Common myeloid progenitor, CD34-positive (primary cell): ENCODE measurements at regions not wholly inside any gene's neighbourhood (a gene's known extent, or its start where the extent isn't known, plus 50 kb on each side); places are given as distances from the start of the nearest gene placed in this dataset.

ENCODE experiments used
- CTCF ChIA-PET: fragments of 350-600 bp; sonication (Branson Sonifier 250); formaldehyde crosslinking; loops from one replicate; lab custom pipeline; 2021; ENCODE audit warnings: antibody characterized with exemption; lab: Charles Lee
- POLR2A ChIA-PET: fragments of 350-600 bp; sonication (Branson Sonifier 250); formaldehyde crosslinking; loops from one replicate; lab custom pipeline; 2021; ENCODE audit warnings: antibody characterized with exemption; lab: Charles Lee
- DNase-seq, 3 donors: peaks; one replicate each; pipeline versions ENCODE4 v3.0.0 to v3.0.0-alpha.2; 2013
- H3K27ac ChIP-seq, 2 experiments: 1 replicate in 1 of 2; 2 replicates in 1 of 2; pipeline ENCODE4 v1.7.0; 2013; ENCODE audit warnings: inconsistent platforms in 2 of 2, low read length in 2 of 2, mild to moderate bottlenecking in 2 of 2, low read depth in 1 of 2, moderate library complexity in 1 of 2; ENCODE audit not compliant: severe bottlenecking in 2 of 2, insufficient read depth in 1 of 2, poor library complexity in 1 of 2
- H3K27me3 ChIP-seq, 5 experiments: replicated peaks in 2 of 5; 1 replicate in 3 of 5; 2 replicates in 2 of 5; pipeline versions ENCODE4 v1.6.1 to v1.7.0; 2013; ENCODE audit warnings: low read length in 4 of 5, mild to moderate bottlenecking in 2 of 5, moderate library complexity in 2 of 5, inconsistent platforms in 1 of 5; ENCODE audit not compliant: insufficient read depth in 5 of 5, control insufficient read depth in 4 of 5
- H3K36me3 ChIP-seq, 4 experiments: 1 replicate in 2 of 4; 2 replicates in 2 of 4; pipeline versions ENCODE4 v1.6.1 to v1.7.0; 2013; ENCODE audit warnings: low read length in 3 of 4, control low read depth in 1 of 4, mild to moderate bottlenecking in 1 of 4; ENCODE audit not compliant: control insufficient read depth in 4 of 4, insufficient read depth in 4 of 4
- H3K4me1 ChIP-seq, 4 experiments: 1 replicate in 3 of 4; 2 replicates in 1 of 4; pipeline versions ENCODE4 v1.6.1 to v1.7.1; 2013; ENCODE audit warnings: low read length in 3 of 4, mild to moderate bottlenecking in 3 of 4, control low read depth in 1 of 4, inconsistent platforms in 1 of 4, moderate library complexity in 1 of 4; ENCODE audit not compliant: control insufficient read depth in 4 of 4, insufficient read depth in 4 of 4; ENCODE audit errors: control extremely low read depth in 1 of 4
- H3K4me3 ChIP-seq, 7 experiments: 1 replicate in 4 of 7; 2 replicates in 3 of 7; pipeline versions ENCODE4 v1.5.1 to v1.7.0; 2013; ENCODE audit warnings: mild to moderate bottlenecking in 7 of 7, low read length in 6 of 7, moderate library complexity in 6 of 7, inconsistent platforms in 2 of 7, low read depth in 2 of 7, control low read depth in 1 of 7; ENCODE audit not compliant: insufficient read depth in 4 of 7, control insufficient read depth in 1 of 7; ENCODE audit errors: extremely low read depth in 1 of 7
- H3K9me3 ChIP-seq, 5 experiments: 1 replicate in 4 of 5; 2 replicates in 1 of 5; pipeline versions ENCODE4 v1.6.1 to v1.7.1; 2013; ENCODE audit warnings: low read length in 4 of 5, mild to moderate bottlenecking in 2 of 5, inconsistent platforms in 1 of 5, low read depth in 1 of 5, moderate library complexity in 1 of 5; ENCODE audit not compliant: control insufficient read depth in 4 of 5, insufficient read depth in 2 of 5; ENCODE audit errors: control extremely low read depth in 1 of 5
- WGBS: methylation state at CpG from one replicate; pipeline ENCODE4 v1.1.5; 2013; ENCODE audit not compliant: insufficient coverage; 5-methylcytosine and 5-hydroxymethylcytosine counted together

DNA sequence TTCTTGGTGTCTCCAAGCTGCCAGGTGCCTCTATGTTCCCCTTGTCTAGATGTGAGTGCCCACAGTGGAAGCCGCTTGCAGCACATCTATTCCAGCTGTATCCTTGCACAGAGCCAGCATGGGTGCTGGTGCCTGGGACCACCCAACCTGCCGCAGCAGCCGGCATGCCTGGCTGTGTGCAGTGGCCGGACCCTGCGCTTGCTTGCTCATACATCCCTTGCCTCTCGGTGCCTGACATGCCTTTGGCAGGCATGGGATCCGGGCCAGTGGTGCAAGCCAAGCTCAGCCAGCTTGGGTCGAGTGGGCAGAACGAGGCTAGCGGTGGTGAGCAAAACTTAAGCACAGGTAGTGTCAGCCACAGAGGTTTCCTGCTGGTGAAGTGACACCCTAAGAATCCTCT lies 355.1 kb downstream of the TLL1 start:
- CTCF ChIA-PET = no interaction called here
- Histone ChIP-seq H3K27ac (no peak overlapping the region), H3K4me1 (no peaks in the 10 kb centered on the region), H3K27me3 (no peaks in the 10 kb centered on the region), H3K36me3 (no peaks in the 10 kb centered on the region), H3K4me3 (no peak overlapping the region), H3K9me3 (peaks cover 0 to 4% (median 0%) of the 10 kb centered on the region in 5 experiments)
- POLR2A ChIA-PET = no interaction called here
- WGBS = 98% methylated on average over 10 of the region's 10 CpGs
- no peak for DNase-seq

GRCh38 chr4:166229799-166230198 lies 356.8 kb downstream of the TLL1 start:
- CTCF ChIA-PET = no interaction called here
- DNase-seq = no peak
- peaks cover 0 to 4% (median 0%) of the 10 kb centered on the region in 5 experiments for H3K9me3 ChIP-seq
- POLR2A ChIA-PET = interaction anchor here (0.6 kb wide), 1 partner anchor 12 kb away, joined by 3 read pairs; no protein-coding TSS in a partner anchor
- H3K4me1 ChIP-seq = no peaks in the 10 kb centered on the region
- no peaks in the 10 kb centered on the region for H3K36me3 ChIP-seq
- H3K4me3 ChIP-seq = no peak overlapping the region
- 83% methylated on average over 1 of the region's 1 CpG for WGBS
- H3K27ac ChIP-seq = no peak overlapping the region
- no peaks in the 10 kb centered on the region for H3K27me3 ChIP-seq

- no peaks in the 10 kb centered on the region for H3K4me1 ChIP-seq
- ChIA-PET POLR2A (interaction anchor here (0.6 kb wide), 1 partner anchor 9 kb away, joined by 5 read pairs; no protein-coding TSS in a partner anchor), CTCF (no interaction called here)
- no CpG with 5 or more reads among the region's 1 CpG for WGBS
- H3K4me3 ChIP-seq = no peak overlapping the region
- no peaks in the 10 kb centered on the region for H3K36me3 ChIP-seq
- no peak overlapping the region for H3K27ac ChIP-seq
- H3K9me3 ChIP-seq = peaks cover 0 to 4% (median 0%) of the 10 kb centered on the region in 5 experiments
- no peak for DNase-seq
- no peaks in the 10 kb centered on the region for H3K27me3 ChIP-seq
These were observed 357.8 kb downstream of the TLL1 start for GRCh38 chr4:166230841-166231240.

DNA sequence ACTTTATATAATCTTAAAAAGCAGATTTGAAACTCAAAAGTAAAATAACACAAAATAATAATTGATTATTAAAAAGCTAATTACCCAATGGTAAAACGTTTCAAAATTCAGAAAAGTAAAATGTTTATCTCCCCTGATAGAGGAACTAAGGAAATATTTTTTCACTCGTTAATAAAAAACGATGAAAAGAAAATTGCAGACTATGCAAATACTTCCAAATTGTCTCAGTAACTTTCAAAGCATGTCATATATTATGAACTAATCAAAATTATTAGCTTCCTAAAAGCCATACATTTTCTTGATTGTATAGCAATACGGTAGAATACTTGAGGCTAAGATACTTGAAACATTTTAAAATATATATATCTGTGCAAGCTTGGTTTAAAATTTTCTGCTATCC lies 366.3 kb downstream of the TLL1 start:
- no CpG with 5 or more reads among the region's 4 CpGs for WGBS

DNA sequence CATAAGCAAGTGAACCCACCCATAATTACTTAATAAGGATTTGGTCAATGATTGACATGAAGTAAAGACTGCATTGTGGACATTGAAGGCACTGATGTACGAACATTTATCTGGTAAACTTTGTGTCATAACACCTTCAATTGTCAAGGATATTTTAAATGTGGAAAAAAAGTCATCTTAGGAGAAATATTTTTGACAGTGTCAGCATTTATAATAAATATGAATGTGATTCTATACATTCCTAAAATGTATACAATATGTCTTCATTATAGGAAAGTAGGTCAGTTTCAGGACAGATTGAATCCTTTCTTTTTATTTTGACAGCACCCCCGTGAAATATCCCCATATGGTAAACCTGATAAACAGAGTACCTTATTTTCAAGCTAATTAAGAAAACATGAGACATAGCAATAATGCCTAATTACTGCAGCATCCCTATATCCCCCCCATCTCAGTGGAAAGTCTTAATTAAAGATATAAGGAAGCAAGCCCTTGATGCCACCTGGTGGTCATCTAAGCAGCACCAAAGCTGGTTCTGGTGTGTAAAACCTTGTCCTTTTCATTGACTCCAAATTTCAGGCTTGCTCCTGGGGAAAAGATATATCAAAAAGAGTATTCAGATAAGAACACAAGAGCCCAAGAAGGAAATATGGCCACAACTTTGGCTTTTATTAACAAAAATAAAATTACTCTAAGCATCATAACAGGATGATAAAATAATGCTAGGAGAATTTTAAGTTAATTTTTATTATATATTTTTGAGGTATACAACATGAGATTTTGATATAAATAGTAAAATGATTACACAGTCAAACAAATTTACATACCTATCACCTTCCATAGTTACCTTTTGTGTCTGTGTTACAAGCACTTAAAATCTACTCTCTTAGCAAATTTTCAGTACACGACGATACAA lies 379.7 kb downstream of the TLL1 start:
- Histone ChIP-seq H3K4me3 (no peak overlapping the region), H3K27ac (no peak overlapping the region), H3K27me3 (peaks cover 0 to 2% (median 0%) of the 10 kb centered on the region in 5 experiments), H3K9me3 (no peaks in the 10 kb centered on the region), H3K36me3 (no peaks in the 10 kb centered on the region), H3K4me1 (no peaks in the 10 kb centered on the region)
- DNase-seq = peak; percentile 6 to 32 (median 19)
- POLR2A ChIA-PET = no interaction called here
- CTCF ChIA-PET = interaction anchor here (1.9 kb wide), 1 partner anchor 341 kb away, joined by 5 read pairs; no protein-coding TSS in a partner anchor
- WGBS = no CpG with 5 or more reads among the region's 4 CpGs

More for the DNA sequence above, 366.3 kb downstream of the TLL1 start:
- Histone ChIP-seq H3K9me3 (no peaks in the 10 kb centered on the region), H3K27ac (no peak overlapping the region), H3K4me1 (no peaks in the 10 kb centered on the region), H3K27me3 (no peaks in the 10 kb centered on the region), H3K36me3 (no peaks in the 10 kb centered on the region), H3K4me3 (no peak overlapping the region)
- CTCF ChIA-PET = no interaction called here
- POLR2A ChIA-PET = no interaction called here
- DNase-seq = no peak

DNA sequence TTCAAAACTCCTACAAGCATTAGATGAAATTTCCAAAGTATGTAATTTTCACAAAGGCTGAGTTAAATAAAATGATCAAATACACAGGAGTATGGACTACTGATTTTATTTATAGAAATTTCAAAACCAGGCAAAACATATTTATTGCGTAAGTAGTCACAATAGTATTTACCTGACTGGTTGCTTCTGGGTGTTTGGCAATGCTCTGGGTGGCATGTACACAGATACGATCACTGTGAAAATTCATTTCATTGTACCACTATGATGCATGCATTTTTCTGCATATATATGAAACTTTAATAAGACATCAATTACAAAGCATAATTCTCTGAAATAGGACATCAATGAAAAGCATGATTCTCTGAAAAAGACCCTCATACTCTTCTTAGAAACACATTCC lies 384.2 kb downstream of the TLL1 start:
- ChIA-PET POLR2A (no interaction called here), CTCF (no interaction called here)
- no peaks in the 10 kb centered on the region for H3K4me1 ChIP-seq
- H3K36me3 ChIP-seq = no peaks in the 10 kb centered on the region
- no CpG with 5 or more reads among the region's 2 CpGs for WGBS
- DNase-seq = no peak
- no peaks in the 10 kb centered on the region for H3K9me3 ChIP-seq
- H3K27me3 ChIP-seq = peaks cover 0 to 2% (median 0%) of the 10 kb centered on the region in 5 experiments
- no peak overlapping the region for H3K4me3 ChIP-seq
- no peak overlapping the region for H3K27ac ChIP-seq

DNA sequence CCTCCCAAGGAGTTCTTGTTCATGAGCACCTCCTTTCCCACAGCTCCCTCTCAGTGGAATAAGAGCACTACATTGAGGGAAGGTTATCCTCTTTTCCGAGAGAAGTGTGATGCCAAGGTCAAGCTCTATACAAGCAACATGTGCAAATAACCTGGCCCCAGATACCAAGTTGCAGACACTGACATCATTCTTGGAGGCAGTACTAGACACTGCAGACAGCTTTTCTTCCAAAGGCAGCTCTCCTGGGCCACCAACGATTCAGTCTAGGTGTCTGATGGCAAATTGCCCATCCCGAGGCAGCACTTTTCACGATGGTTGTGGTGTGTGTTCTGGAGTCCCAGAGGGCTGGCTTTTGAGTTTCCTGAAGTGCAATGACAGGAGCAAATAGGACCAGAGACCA lies 384.9 kb downstream of the TLL1 start:
- H3K36me3 ChIP-seq = no peaks in the 10 kb centered on the region
- POLR2A ChIA-PET = no interaction called here
- no peaks in the 10 kb centered on the region for H3K9me3 ChIP-seq
- H3K27me3 ChIP-seq = peaks cover 0 to 2% (median 0%) of the 10 kb centered on the region in 5 experiments
- H3K27ac ChIP-seq = no peak overlapping the region
- no peak overlapping the region for H3K4me3 ChIP-seq
- CTCF ChIA-PET = no interaction called here
- no peaks in the 10 kb centered on the region for H3K4me1 ChIP-seq
- DNase-seq = no peak
- WGBS = 89% methylated on average over 4 of the region's 4 CpGs
